Stimulated activated CD4-positive, alpha-beta T cell treated with anti-CD3 and anti-CD28 coated beads, Interleukin-12 subunit alpha, Interleukin-12 subunit beta, amount 100 ng/mL, for 24 hours (primary cell): ENCODE measurements at regions not wholly inside any gene's neighbourhood (a gene's known extent, or its start where the extent isn't known, plus 50 kb on each side); places are given as distances from the start of the nearest gene placed in this dataset.
"Not testable (repeated sequence)": the region's sequence is repeated elsewhere in the genome, so short reads cannot be mapped to it uniquely, and the experiment has no call there.

ENCODE experiments used
- DNase-seq, 2 experiments: peaks; one replicate each; pipeline ENCODE4 v3.0.0-alpha.2; 2020; ENCODE audit warnings: low read depth in 2 of 2

- no peak for DNase-seq
These were observed 399.7 kb downstream of the REEP3 start for GRCh38 chr10:63920926-63921325.

DNA sequence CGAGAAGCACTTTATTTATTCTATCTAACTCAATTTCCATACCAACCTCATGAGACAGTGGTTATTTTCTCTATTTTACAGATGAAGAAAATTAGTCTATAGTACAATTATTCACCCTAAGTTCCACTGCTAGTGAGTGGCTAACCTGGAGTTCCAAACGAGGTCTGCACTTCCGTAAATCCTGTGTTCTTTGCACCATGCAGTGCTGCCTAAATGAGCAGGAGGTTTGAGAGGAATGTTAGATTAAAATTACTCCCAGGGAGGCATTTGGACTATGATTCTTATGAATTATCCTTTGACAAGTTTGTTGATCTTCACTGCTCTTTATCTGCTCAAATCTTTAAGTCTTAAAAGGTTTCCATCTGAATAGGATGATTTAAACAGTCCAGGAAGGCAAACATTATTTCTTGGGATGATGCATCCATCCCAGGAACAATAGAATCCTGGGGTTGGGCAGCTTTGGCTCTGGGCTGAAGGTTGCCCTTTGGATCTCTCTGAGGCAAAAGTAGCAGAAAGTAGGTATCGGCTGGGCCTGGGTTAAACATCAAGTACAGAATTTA lies 400.8 kb downstream of the REEP3 start:
- DNase-seq, result no peak

DNA sequence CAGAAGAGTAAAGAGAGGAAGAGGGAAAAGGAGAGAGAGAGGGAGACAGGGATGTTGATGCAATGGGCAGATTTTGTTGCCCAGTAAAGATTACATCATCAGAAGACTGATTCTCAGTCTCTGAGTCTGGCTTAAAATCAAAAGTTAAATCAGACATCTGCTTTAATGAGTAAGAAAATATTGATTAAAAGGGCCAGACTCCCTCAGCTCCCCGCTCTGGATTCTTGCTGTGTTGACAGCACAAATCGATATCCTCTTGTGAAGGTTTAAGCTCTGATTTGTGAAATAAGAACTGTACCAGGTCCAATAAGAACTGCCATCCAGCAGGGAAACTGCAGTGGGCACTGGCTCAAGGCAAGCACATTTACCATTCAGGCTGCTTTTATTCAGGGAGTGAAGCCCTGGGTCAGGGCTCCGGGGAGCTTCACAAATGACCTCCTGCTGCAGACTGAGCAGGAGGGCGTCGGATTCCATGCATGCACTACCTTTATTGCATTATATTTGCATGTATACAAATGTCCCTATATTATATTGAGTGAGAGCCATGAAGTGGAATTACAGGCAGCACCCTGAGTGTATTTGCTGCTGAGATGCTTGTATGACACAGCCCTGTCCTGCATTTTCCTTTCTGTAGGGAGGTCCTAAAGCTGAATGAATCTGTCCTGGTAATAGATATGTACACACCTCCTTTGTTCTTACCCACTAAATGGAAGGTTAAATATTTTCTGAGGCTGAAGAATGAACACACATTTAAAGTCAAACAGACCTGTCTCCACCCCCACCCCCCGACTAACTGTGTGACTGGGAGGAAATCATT lies 401.5 kb downstream of the REEP3 start:
- DNase-seq, result no peak

- DNase-seq, result no peak
These were observed 408.7 kb downstream of the REEP3 start for GRCh38 chr10:63929831-63930467.

GRCh38 chr10:63930584-63930983 lies 409.4 kb downstream of the REEP3 start:
- no peak for DNase-seq

DNA sequence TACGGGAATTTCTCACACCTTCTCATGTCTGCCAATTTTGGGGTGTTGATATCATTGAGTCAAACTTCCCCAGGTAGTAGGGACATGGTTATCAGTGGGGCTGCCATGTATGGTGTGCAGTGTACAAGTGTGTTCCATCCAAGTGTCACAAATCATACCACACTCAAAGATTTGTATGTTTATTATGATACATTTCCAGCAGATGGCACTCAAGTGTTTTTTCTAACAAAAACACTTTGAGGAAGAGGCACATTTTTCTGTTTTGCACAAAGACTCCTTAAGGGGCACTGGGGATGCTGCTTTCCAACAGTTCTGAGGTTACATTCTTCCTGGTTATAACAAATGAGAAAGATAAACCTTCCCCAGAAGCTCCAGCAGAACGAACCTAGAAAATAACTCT lies 414.5 kb downstream of the REEP3 start:
- no peak for DNase-seq

GRCh38 chr10:63940277-63940922 lies 419.2 kb downstream of the REEP3 start:
- DNase-seq, result no peak

DNA sequence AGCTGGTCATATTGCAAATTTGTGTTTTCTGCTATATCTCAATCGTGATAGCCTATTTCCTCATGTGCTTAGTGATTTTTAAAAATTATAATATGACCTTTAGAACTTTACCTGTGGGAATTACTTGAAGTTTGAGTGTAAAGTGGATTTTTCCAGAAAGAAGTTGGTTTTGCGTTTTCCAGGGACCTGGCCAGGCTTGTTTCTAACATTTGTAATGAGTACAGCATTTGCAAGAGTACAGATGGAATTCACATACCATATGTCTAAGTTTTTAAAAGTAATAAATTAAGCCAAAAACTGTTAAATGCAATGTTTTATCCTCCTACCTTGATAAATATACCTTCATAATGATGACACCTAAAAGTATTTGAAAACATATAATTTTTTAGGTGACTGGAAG lies 443.2 kb downstream of the REEP3 start:
- DNase-seq, result no peak

- DNase-seq, result no peak
These were observed 444.6 kb downstream of the REEP3 start for GRCh38 chr10:63965846-63966245.

DNA sequence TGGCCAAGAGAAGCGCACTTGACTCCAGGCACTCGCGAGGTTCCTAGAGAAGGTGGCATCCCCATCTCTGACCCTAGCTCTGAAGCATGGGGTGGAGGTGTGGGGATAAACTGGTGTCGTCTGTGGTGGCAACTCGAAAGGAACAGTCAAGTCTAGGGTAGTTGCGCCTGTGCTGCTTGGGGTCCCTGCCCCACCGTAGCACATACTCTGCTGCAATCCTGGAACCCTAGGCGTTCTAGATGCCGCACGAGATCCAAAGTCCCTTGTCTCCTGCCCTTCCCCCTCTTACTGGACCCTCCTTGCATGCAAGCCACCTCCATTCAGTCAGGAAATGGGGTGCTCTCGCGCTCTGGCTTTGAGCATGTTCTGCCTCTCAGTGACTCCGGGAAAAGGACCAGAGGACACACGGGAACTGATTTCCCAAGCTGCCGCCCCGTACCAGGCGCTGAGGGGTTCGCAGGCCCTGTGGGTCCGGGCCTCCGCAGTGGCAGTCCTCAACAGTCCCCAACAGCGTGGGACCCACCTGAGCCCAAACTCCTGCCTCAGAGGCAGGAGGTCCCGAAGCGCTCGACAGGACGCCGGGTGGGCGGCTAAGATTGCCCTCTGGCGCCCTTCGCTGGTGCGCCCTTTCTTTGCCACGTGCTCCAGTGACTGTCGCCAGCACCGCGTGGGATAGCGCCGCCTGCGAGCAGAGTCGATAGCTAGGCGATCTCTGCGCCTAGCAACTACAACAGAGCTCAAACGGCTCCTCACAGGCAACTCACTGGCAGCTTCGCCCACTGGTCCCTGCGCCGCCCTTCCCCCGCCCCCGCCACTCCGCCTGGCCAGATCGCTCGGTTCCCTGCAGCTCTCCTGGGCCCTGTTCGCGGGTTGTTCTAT lies 452.0 kb downstream of the REEP3 start:
- no peak for DNase-seq

DNA sequence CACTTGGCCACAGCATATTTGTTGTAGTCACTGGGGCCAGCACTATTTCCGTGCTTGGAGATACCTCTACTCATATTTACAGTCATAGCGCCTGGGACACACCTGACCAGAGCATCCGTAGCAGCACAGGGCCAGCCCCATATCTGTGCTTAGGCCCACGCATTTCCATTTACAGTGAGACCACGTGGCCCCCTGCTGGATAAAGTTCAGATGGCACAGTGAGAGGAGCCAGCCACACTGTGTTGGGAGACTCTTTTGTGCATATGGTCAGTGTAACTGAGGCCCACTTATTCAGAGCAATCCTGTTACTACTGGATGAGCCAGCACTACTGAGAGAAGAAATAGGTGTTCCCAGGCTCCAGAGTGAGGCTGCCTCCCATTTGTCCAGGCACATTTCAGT lies 455.3 kb downstream of the REEP3 start:
- DNase-seq, result peak in 1 of 2 experiments; percentile 44

- DNase-seq, result no peak
These were observed 456.2 kb downstream of the REEP3 start for GRCh38 chr10:63977329-63977923.

GRCh38 chr10:63980870-63981269 lies 459.7 kb downstream of the REEP3 start:
- not testable (repeated sequence) for DNase-seq

- not testable (repeated sequence) for DNase-seq
These were observed 462.9 kb downstream of the REEP3 start for GRCh38 chr10:63984061-63984460.

DNA sequence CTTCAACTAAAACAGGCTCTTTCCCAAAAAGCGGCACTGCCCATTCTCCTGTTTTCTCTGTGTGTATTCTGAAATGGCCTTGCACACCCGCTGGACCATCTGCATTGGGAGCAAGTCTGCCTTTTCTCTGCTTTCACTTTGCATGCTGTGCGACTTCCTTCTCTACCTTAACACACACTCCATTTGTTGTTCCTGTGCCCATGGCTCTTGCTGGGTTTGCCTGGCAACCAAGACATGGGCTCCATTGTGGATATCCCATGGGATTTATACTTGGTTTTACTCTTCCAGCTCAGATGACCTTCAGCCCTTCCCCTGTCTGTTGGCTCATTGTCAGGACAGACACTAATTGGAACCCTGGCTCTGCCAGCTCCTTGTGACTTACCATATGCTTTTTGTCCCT lies 465.3 kb downstream of the REEP3 start:
- no peak for DNase-seq

DNA sequence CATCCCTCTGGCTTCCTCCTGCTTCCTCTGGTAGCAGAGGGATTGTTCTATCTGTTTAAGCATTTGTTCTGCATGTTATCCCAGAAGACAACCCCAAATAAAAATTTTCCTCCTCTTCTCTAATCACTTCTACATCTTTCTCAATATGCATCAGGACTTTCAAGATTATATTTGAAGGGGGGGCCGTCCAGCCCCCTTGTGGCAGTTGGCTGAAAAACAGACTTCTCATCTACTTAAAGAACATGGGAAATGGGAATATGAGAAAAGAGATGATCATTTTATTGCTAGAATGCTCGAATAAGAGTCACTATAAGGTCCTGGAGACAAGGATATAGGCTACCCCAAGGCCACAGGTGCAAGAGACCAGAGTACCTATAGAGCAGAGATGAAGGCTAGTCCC lies 466.0 kb downstream of the REEP3 start:
- DNase-seq, result no peak

DNA sequence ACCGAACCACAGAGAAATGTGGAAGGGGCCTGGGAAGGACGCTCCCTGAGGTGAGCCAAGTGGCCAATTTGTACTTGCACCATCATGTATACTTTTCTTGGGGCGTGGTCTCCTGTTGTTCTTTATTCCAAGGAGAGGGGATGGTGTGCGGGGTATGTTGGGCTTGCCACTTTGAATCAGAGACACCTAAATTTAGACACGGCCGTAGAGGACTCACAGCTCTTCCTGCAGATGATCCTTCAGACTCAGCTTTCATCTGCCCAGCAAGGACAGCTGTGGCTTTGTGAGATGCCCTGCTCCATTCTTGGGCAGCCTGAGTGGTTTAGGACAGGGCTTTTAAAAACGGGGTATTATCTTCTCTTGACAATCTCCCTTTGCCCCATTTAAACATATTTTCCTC lies 473.2 kb downstream of the REEP3 start:
- no peak for DNase-seq

GRCh38 chr10:64007157-64007556 lies 486.0 kb downstream of the REEP3 start:
- DNase-seq, result no peak

DNA sequence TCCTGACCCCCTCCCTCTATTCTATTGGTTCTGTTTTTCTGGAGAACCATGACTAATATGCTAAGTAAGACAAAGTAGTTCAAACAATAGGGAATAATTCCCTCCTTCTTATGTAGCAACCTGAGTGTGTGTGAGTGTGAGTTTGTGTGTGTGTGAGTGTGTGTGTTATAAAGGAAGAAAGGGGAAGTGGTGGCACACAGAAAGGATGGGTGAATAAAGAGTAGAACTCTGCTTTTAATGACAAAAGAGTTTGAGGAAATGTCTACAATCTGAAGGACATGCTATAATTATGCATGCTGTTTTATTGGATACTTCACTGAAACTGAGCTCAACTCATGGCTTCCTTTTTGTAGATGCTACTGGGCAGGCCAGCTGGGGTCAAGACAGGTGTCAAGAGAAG lies 489.5 kb downstream of the REEP3 start:
- no peak for DNase-seq

GRCh38 chr10:64011912-64012714 lies 490.9 kb downstream of the REEP3 start:
- DNase-seq, result no peak
